Skeletal muscle cell (primary cell): ENCODE measurements at regions not wholly inside any gene's neighbourhood (a gene's known extent, or its start where the extent isn't known, plus 50 kb on each side); places are given as distances from the start of the nearest gene placed in this dataset.
A peak's percentile ranks its signal among the peaks of the same experiment; 100 is the strongest.

ENCODE experiments used
- DNase-seq: peaks from one replicate; pipeline ENCODE4 v3.0.0-alpha.2; 2010; ENCODE audit warnings: low read depth
- H3K4me3 ChIP-seq: 2 replicates; pipeline ENCODE4 v1.5.1; 2011; ENCODE audit warnings: low read depth, mild to moderate bottlenecking, control low read depth, low read length, moderate library complexity

GRCh38 chr20:4095639-4096038 is 53.0 kb upstream of the SMOX start:
- no peak for DNase-seq
- H3K4me3 ChIP-seq = no peak overlapping the region

DNA sequence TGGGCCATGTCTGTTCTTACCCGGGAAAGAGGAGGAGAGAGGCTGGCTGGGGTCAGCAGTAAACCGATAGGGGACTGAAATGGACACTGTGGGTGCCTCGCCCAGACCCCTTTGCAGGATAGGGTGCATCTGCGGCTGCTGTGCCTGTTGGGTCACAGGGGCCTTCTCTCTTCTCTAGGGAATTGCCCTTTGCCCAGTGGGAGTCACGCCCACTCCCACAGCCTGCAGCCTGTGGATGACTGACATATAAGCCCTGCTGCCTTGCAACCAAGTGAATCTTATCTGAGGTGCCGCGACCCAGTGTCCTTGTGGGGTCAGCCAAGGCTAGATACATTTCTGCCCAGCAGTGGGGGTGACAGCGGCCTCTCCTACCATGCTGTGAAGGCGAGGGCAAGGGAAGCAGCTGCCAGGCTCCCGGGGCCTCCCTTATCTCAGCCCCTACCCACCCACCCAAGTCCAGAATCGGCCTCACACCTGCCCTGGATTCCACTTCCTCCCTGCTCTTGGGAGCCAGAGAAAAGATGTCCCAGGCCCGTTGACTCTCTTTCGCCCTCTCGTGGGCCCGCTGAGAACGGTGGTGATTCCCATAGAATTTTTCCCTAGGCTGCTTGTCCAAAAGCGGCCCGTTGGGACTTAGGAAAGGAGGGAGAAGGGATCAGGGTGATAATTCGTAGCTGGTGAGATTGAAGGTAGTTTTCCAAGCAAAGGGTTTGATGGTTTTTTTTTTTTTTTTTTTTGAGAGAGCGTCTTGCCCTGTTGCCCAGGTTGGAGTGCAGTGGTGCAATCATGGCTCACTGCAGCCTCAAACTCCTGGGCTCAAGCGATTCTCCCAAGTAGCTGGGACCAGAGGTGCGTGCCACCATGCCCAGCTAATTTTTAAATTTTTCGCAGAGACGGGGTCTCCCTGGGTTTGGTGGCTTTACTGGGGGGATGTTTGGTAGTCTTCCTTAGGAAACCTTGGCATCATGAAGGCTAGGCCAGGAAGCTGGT is 56.8 kb upstream of the SMOX start:
- DNase-seq = no peak
- H3K4me3 ChIP-seq = no peak overlapping the region

DNA sequence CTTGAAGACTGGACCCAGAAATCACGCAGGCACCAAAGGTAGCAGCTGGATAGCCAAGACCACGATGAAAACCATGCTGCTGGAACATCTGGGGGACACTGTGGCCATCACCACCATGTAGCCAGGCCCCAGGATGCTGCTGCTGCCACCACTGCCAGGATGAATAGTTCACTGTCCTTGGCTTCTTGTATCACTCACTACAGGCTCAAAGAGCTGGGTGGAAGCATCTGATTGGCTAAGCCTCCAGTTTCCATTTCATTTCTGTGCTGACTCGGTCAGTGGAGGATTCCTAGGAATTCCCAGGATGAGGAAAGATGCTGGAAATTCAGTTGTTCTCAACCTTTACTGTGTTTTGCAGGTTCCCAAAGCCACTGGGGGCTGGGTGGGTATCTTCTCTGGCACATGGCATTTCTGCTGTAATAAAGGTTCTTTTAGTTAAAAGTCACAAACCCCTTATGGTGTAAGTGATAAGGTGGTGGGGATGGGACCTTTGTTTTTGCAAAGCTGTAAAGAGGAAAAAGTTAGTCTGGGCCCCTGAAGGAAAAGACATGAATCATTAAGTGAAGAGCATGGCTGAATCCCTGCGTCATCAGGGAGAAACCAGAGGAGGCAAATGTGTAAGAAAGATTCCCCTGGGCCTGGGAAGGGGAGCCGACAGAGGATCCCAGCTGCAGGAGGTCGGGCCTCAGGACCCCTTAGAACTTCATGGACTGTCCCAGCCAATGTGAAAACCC is 57.7 kb upstream of the SMOX start:
- peak; percentile 93 for DNase-seq
- no peak overlapping the region for H3K4me3 ChIP-seq

GRCh38 chr20:4089756-4090487 is 58.7 kb upstream of the SMOX start:
- no peak for DNase-seq
- H3K4me3 ChIP-seq = no peak overlapping the region

DNA sequence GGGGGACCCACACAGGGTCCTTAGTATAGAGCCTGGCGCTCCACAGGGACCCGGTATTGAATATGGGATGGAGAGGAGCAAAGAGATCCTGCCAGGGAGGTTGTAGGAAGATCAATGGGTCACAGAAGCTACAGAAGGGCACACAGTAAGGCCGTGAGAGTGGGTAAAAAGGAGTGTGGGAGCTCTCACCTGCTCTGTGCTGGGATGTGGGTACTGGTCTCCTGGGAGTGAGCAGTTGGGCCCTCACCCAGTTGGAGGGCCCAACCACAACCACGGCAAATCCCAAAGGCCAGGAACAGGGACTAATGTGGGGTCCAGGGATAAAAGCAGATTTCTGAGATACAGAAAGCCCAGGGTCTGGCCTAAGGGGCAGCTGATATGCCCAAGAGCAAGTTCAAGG is 59.9 kb upstream of the SMOX start:
- no peak for DNase-seq
- no peak overlapping the region for H3K4me3 ChIP-seq

GRCh38 chr20:4087923-4088322 is 60.7 kb upstream of the SMOX start:
- DNase-seq = no peak

GRCh38 chr20:4086771-4087687 is 61.6 kb upstream of the SMOX start:
- H3K4me3 ChIP-seq = no peak overlapping the region
- no peak for DNase-seq

More at GRCh38 chr20:4087923-4088322, 60.7 kb upstream of the SMOX start:
- H3K4me3 ChIP-seq = no peak overlapping the region

GRCh38 chr20:4084721-4085120 is 63.9 kb upstream of the SMOX start:
- no peak overlapping the region for H3K4me3 ChIP-seq
- no peak for DNase-seq

DNA sequence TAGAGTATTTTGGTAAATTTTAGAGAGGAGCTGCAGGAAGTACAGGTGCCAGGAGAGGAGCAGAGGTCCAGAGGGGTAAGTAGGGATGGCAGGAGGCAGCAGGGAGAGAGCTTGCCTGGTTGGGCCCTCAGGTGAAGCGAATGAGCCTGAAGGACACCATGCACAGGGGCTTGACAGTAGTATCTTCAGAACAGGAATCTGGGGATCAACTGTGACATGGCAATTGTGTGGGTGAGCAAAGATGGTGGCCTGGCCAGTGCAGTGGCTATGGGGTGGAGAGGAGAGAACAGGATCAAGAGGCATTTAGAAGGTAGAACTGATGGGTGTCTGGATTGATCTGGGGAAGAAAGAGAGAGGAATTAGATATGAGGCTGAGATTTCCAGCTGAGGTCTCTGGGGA is 64.5 kb upstream of the SMOX start:
- H3K4me3 ChIP-seq = no peak overlapping the region
- DNase-seq = no peak

GRCh38 chr20:4083098-4083865 is 65.3 kb upstream of the SMOX start:
- no peak for DNase-seq
- H3K4me3 ChIP-seq = no peak overlapping the region

- no peak for DNase-seq
- no peak overlapping the region for H3K4me3 ChIP-seq
Measured at GRCh38 chr20:4082406-4083097, 66.1 kb upstream of the SMOX start.

GRCh38 chr20:4081421-4081820 is 66.1 kb upstream of the RNF24 start:
- no peak for DNase-seq

DNA sequence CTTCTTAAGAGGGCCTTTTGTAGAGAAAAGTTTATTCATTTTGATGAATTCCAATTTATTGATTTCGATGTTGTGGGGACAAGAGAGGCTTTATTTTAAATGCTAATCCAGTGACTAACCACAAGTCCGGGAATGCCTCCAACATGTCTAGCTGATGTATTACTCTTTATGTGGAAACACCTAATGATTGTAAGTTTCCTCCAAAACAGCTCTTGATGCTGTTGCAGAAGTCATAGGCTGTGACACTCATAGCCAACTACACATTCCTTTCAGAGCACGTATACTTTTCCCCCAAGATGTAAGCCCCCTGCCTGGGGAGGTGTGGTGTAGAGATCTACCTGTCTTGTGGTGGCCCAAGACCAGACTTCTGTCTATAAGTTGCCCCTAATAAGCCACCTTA is 61.3 kb upstream of the RNF24 start:
- H3K4me3 ChIP-seq = no peak overlapping the region
- peak; percentile 80 for DNase-seq

More at GRCh38 chr20:4081421-4081820, 66.1 kb upstream of the RNF24 start:
- no peak overlapping the region for H3K4me3 ChIP-seq

DNA sequence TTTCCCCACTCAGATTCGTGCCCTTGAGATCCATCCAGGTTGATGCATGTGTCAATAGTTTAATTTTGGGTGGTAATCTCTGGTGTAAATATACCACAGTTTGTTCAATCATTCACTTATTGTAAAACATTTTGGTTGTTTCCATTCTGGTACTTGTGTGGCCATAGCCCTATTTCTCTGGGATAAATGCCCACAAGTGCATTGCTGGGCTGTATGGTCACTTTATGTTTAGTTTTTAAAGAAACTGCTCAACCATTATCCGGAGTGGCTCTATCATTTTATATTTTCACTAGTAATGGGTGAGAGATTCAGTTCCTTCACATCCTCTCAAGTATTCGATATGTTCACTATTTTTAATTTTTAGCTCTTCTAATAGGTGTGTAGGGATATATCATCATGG is 60.7 kb upstream of the RNF24 start:
- no peak overlapping the region for H3K4me3 ChIP-seq
- no peak for DNase-seq

DNA sequence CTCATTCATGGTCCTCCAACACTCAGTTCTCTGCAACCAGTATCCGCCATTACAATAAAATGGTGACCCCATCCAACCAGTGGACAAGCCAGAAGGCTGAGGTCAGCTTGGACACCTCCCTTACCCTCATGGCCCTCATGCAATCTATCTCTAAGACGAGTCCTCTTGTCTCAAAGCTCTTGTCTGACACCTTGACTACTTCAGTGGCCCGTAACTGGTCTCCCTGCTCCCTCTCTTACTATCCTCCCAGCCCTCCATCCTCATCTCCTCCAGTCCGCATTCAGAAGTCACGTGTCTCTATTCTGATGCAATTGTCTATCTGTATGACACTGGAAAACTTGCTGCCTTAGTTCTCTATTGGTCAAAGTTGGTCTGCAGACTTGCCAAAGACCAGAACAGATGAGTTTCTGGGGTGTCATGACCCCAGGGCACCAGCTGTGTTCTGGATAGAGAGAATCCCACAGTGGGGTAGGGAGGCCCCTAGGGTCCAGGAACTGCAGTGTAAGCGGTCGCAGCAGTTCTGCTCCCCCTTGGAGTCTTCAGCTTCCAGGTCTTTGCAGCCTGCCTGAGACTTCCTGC is 59.6 kb upstream of the RNF24 start:
- DNase-seq = no peak

GRCh38 chr20:4073852-4074741 is 58.7 kb upstream of the RNF24 start:
- DNase-seq = no peak
- no peak overlapping the region for H3K4me3 ChIP-seq

More for the DNA sequence above, 59.6 kb upstream of the RNF24 start:
- no peak overlapping the region for H3K4me3 ChIP-seq
